Caco-2 (cell line): ENCODE measurements at regions not wholly inside any gene's neighbourhood (a gene's known extent, or its start where the extent isn't known, plus 50 kb on each side); places are given as distances from the start of the nearest gene placed in this dataset.
A peak's percentile ranks its signal among the peaks of the same experiment; 100 is the strongest.

ENCODE experiments used
- BruUV-seq: library from RNA; stranded (reverse); fragments of 400-500 nt; replicated peaks from 2 replicates; lab custom pipeline; 2021; lab: Mats Ljungman, UMichigan
- CTCF ChIA-PET: fragments of 300-600 bp; sonication (Branson Sonifier 250); formaldehyde crosslinking; loops from one replicate; lab custom pipeline; 2022; ENCODE audit warnings: antibody characterized with exemption; lab: Charles Lee
- POLR2A ChIA-PET: fragments of 300-600 bp; sonication (Branson Sonifier 250); formaldehyde crosslinking; loops from one replicate; lab custom pipeline; 2022; ENCODE audit warnings: antibody characterized with exemption; lab: Charles Lee
- DNase-seq, 2 experiments: peaks; one replicate each; pipeline versions ENCODE4 v3.0.0 to v3.0.0-alpha.2; 2020 to 2022
- H3K27me3 ChIP-seq: replicated peaks from 2 replicates; pipeline ENCODE4 v1.6.0; 2011; ENCODE audit warnings: low read length; ENCODE audit not compliant: control insufficient read depth, insufficient read depth
- H3K36me3 ChIP-seq: 2 replicates; pipeline ENCODE4 v1.5.1; 2011; ENCODE audit warnings: low read length; ENCODE audit not compliant: control insufficient read depth, insufficient read depth
- H3K4me1 ChIP-seq: fragments of 250-450 bp; sonication (Bioruptor Pico); 2 replicates; pipeline ENCODE4 v1.5.1; 2020; ENCODE audit warnings: mild to moderate bottlenecking
- H3K4me3 ChIP-seq: 2 replicates; pipeline ENCODE4 v1.5.1; 2011; ENCODE audit warnings: low read depth, mild to moderate bottlenecking, control low read depth, low read length
- H3K9me3 ChIP-seq: fragments of 250-450 bp; sonication (Bioruptor Pico); 2 replicates; pipeline ENCODE4 v1.5.1; 2020; ENCODE audit warnings: mild to moderate bottlenecking, moderate library complexity
- H3K27ac Mint-ChIP-seq: one replicate; pipeline ENCODE4 v1.8.0; 2022; ENCODE audit warnings: mixed read lengths; ENCODE audit not compliant: unreplicated experiment
- H3K27me3 Mint-ChIP-seq: one replicate; pipeline ENCODE4 v1.8.0; 2022; ENCODE audit warnings: mixed read lengths; ENCODE audit not compliant: insufficient read depth, unreplicated experiment
- H3K36me3 Mint-ChIP-seq: one replicate; pipeline ENCODE4 v1.8.0; 2022; ENCODE audit warnings: mild to moderate bottlenecking, mixed read lengths; ENCODE audit not compliant: insufficient read depth, unreplicated experiment
- H3K4me1 Mint-ChIP-seq: one replicate; pipeline ENCODE4 v1.8.0; 2022; ENCODE audit warnings: low read depth, mixed read lengths; ENCODE audit not compliant: unreplicated experiment
- H3K4me3 Mint-ChIP-seq: one replicate; pipeline ENCODE4 v1.8.0; 2022; ENCODE audit warnings: mild to moderate bottlenecking, moderate library complexity, mixed read lengths; ENCODE audit not compliant: unreplicated experiment
- H3K9me3 Mint-ChIP-seq: one replicate; pipeline ENCODE4 v1.8.0; 2022; ENCODE audit warnings: mixed read lengths; ENCODE audit not compliant: unreplicated experiment
- CTCF ChIP-seq, 2 experiments: fragments of 200-600 bp in 1 of 2; IDR thresholded peaks; 1 replicate in 1 of 2; 2 replicates in 1 of 2; pipeline versions ENCODE4 v1.5.1 to v1.8.0; 2011 to 2022; ENCODE audit warnings: antibody characterized with exemption in 1 of 2, control low read depth in 1 of 2, inconsistent platforms in 1 of 2, low read depth in 1 of 2, low read length in 1 of 2, mild to moderate bottlenecking in 1 of 2, moderate library complexity in 1 of 2; ENCODE audit not compliant: insufficient read depth in 1 of 2, severe bottlenecking in 1 of 2, unreplicated experiment in 1 of 2
- intact Hi-C: fragments of 100-400 bp; cut with micrococcal nuclease; formaldehyde crosslinking; loops from one replicate; pipeline ENCODE4 v1.10.0; 2022; ENCODE audit not compliant: unreplicated experiment

- Histone ChIP-seq H3K36me3 (no peaks in the 10 kb centered on the region), H3K4me1 (peaks cover 4% of the 10 kb centered on the region; the same call in 1 of the 2 replicates), H3K27me3 (no peaks in the 10 kb centered on the region), H3K9me3 (no peaks in the 10 kb centered on the region), H3K4me3 (no peak overlapping the region)
- no peaks in the 10 kb centered on the region for H3K36me3 Mint-ChIP-seq
- peak in 1 of 2 experiments; percentile 13 for DNase-seq
- TF ChIP-seq CTCF (IDR thresholded peaks at IDR 0.05; ENCODE audit: insufficient read depth in 1 of 2, low read depth in 1 of 2, low read length in 1 of 2, severe bottlenecking in 1 of 2, unreplicated experiment in 1 of 2) = no peak
- ChIA-PET POLR2A (no interaction called here), CTCF (no interaction called here)
- H3K27ac Mint-ChIP-seq = peak overlapping the region; percentile 7
- H3K27me3 Mint-ChIP-seq = no peaks in the 10 kb centered on the region
- BruUV-seq = no TSS peak
- intact Hi-C loops = no loop called here
- H3K9me3 Mint-ChIP-seq = no peaks in the 10 kb centered on the region
- no peak overlapping the region for H3K4me3 Mint-ChIP-seq
- H3K4me1 Mint-ChIP-seq = peaks cover 9% of the 10 kb centered on the region
These were observed 458.0 kb upstream of the WWC1 start for GRCh38 chr5:167833456-167833855.

DNA sequence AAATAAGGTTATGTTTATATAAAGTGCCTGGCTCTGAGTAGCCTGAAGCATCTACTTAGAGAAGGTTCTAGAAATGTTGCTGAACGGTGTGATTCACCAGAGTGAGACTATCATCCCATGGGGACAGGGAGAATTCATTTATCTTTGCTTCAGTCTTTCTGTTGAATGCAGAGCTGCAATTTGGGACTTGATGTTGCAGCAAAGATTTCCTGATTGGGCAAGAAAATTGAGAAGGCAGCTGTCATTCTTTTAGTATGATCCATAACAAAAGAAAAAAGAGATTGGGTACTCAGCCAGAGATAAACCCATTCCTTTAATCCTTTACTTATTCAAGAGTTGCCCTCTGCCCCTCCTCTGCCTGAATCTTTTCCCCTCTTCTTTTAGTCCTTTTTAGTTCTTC, 456.3 kb upstream of the WWC1 start:
- Mint-ChIP-seq H3K9me3 (no peaks in the 10 kb centered on the region), H3K4me3 (no peak overlapping the region), H3K4me1 (peaks cover 8% of the 10 kb centered on the region), H3K36me3 (no peaks in the 10 kb centered on the region), H3K27ac (no peak overlapping the region), H3K27me3 (no peaks in the 10 kb centered on the region)
- no peaks in the 10 kb centered on the region for H3K27me3 ChIP-seq
- BruUV-seq = no TSS peak
- TF ChIP-seq CTCF (IDR thresholded peaks at IDR 0.05; ENCODE audit: insufficient read depth in 1 of 2, low read depth in 1 of 2, low read length in 1 of 2, severe bottlenecking in 1 of 2, unreplicated experiment in 1 of 2) = no peak
- H3K4me3 ChIP-seq = no peak overlapping the region
- POLR2A ChIA-PET = no interaction called here
- peaks cover 4% of the 10 kb centered on the region; the same call in 1 of the 2 replicates for H3K4me1 ChIP-seq
- no peaks in the 10 kb centered on the region for H3K9me3 ChIP-seq
- CTCF ChIA-PET = no interaction called here
- intact Hi-C loops = loop anchor here (1.0 kb wide), 1 partner anchor 25 kb away; no protein-coding TSS in a partner anchor
- no peak for DNase-seq
- H3K36me3 ChIP-seq = no peaks in the 10 kb centered on the region

DNA sequence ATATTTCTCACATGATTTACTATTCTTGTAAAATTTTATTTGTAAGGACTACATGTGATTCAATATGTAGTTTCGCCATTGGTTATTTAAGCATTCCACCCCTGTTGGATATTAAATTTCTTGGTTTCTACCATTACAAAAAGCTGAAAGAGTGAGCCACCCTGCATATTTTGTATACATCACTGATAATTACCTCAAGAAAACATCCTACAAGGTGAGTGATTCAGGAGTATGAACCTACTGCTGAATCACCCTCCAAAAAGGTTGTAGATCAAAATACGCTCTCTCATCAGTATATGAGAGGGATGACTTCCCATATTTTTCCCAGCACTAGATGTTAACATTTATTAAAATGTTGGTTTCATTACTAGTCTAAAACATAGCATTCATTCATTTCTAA, 454.3 kb upstream of the WWC1 start:
- no peak for DNase-seq
- H3K36me3 ChIP-seq = no peaks in the 10 kb centered on the region
- intact Hi-C loops = no loop called here
- H3K4me3 Mint-ChIP-seq = no peak overlapping the region
- H3K4me3 ChIP-seq = no peak overlapping the region
- H3K27me3 ChIP-seq = no peaks in the 10 kb centered on the region
- TF ChIP-seq CTCF (IDR thresholded peaks at IDR 0.05; ENCODE audit: insufficient read depth in 1 of 2, low read depth in 1 of 2, low read length in 1 of 2, severe bottlenecking in 1 of 2, unreplicated experiment in 1 of 2) = no peak
- no peaks in the 10 kb centered on the region for H3K36me3 Mint-ChIP-seq
- POLR2A ChIA-PET = no interaction called here
- peaks cover 8% of the 10 kb centered on the region for H3K4me1 Mint-ChIP-seq
- BruUV-seq = no TSS peak
- H3K9me3 ChIP-seq = no peaks in the 10 kb centered on the region
- CTCF ChIA-PET = no interaction called here
- peaks cover 4% of the 10 kb centered on the region; the same call in 1 of the 2 replicates for H3K4me1 ChIP-seq
- H3K27me3 Mint-ChIP-seq = no peaks in the 10 kb centered on the region
- no peaks in the 10 kb centered on the region for H3K9me3 Mint-ChIP-seq
- no peak overlapping the region for H3K27ac Mint-ChIP-seq
